ENCODE measurements at regions not wholly inside any gene's neighbourhood (a gene's known extent, or its start where the extent isn't known, plus 50 kb on each side); places are given as distances from the start of the nearest gene placed in this dataset.

DNA sequence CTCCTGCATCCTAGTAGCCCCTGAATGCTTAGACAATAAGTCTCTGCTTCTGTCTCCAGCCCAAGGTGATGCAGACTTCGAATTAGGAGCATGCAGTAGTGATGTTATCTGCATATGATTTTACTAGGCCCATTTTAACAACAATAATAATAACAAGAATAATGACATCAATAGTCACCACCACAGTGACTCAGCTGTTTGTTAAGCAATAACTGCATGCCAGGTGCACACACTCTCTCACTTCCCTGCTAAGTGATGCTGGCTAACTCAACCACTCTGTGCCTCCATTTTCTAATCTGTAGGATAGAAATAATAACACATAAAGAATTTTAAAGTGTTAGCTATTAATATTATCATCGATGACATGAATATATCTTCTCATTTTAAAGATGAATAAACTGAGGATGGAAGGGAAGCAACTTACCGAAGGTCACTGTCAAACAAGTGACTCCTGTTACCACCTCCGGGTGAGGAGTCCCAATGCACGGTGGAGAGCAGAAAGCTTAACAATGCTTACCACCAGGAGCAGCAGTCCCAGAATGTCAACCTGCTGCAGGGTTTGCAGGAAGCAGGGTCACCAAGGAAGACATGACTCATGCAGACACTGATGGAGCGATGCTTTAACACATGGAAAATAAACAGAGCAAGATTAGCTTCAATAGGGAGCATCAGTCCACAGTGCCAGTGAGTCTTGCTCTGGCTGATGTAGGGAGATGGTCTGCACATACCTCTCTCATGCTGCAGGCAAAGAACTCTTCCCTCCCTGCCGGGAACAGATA, 290.2 kb downstream of the SPATA17 start:
- DNase-seq (ENCODE audit: extremely low read depth in 1 of 11, low read depth in 9 of 11, low spot score in 4 of 11), result no peak

DNA sequence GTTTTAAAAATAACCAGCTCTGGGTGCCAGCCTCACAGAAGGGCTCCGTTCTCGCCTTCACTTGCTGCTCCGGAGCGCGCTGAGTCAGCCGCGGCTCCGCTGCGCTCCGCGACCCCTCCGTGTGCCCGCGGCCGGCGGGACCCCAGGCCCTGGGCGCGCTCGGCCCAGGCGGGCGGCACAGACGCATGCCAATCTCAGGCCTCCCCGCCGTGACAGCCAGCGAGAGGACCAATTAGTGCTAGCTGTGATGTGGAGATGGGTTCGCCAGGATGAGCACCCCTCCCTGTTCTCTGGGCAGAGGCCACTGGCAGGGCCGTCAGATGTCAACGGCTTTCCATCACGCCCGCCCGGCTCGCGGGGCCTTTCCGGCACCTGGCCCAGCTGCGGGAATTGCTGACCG, 293.8 kb downstream of the SPATA17 start:
- no peak for DNase-seq (ENCODE audit: extremely low read depth in 1 of 11, low read depth in 9 of 11, low spot score in 4 of 11)

DNA sequence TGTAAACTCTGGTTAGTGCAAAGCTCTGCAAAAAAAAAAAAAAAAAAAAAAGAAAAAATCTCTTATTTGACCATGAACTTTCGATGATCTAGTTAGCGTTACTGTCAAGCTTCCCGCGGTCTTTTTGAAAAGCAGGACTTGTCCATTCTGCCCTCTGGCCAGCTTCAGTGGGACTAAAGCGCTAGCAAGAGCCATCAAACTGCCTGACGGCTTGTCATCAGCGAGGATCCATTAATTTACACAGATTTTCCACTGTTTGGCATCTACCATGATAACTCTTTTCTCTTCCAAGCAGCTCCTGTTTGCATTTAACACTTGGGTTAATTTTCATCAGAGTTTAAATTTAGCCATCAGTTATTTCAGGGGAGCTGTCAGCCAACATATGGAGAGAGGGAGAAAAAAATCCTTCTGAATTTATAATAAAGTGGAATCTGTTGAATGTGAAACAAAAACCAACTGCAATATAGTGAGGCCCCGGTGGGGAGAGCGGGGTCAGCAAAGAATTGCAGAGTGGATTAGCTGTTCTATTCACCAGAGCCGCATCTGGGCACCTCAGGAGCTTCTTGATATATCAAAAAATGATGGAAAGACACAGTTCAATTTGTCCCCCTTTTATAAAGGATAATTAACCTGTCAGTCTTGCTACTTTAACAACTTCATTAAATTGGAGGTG, 298.2 kb downstream of the SPATA17 start:
- no peak for DNase-seq (ENCODE audit: extremely low read depth in 1 of 11, low read depth in 9 of 11, low spot score in 4 of 11)

DNA sequence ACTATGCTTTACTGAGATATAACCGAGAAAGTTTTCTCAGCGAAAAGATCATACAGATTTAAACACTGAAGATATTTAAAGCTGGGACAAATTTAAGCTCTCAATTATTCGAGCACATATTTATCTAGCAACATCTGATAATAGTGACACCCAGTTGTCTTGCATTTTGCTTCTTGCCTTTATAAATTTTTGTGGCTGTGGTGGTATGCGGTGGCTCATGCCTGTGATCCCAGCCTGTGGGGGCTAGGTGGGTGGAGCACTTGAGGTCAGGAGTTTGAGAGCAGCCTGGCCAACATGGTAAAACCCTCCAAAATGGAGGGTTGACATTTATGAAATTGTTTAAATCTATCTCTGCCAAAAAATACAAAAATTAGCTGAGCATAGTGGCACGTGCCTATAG, 312.2 kb downstream of the SPATA17 start:
- DNase-seq (ENCODE audit: extremely low read depth in 1 of 11, low read depth in 9 of 11, low spot score in 4 of 11), result no peak

DNA sequence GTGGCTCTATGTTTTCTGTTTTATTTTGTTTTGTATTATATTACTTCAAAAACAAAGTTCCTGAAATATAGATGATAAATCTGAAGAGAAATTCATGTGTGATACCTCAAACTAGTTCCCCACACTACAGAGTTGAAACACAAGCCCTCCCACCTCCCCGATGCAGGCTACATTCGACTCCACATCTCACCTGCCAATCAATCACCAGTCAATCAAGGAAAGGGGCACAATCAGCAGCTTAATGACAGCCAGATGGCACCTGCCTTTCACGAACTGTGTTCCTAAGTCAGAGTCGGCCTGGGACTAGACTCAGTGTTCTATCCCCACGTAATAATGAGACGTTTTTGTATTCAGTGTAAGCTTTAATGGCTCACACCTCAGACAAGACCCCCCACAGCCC, 313.4 kb downstream of the SPATA17 start:
- no peak for DNase-seq (ENCODE audit: extremely low read depth in 1 of 11, low read depth in 9 of 11, low spot score in 4 of 11)

DNA sequence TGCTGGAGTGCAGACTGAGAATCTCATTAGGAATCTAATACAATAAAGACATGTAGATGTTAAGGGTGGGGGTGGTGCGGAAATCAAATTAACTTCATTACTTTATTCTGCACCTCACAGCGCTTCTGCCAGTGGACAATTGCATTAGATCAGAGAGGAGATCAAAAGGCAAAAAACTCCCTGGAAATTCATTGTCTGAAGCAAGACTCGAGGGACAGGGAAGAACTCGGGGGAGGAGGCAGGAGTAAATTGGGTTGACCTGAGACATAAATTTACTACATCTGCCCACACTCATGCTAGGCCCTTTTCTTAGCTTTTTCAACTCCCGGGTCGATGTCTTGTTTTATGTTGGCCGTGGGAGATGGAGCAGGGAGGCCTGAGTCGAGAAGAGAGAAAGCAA, 315.4 kb downstream of the SPATA17 start:
- DNase-seq (ENCODE audit: extremely low read depth in 1 of 11, low read depth in 9 of 11, low spot score in 4 of 11), result peak in 6 of 11 donors; percentile 10 to 40 (median 35)

DNA sequence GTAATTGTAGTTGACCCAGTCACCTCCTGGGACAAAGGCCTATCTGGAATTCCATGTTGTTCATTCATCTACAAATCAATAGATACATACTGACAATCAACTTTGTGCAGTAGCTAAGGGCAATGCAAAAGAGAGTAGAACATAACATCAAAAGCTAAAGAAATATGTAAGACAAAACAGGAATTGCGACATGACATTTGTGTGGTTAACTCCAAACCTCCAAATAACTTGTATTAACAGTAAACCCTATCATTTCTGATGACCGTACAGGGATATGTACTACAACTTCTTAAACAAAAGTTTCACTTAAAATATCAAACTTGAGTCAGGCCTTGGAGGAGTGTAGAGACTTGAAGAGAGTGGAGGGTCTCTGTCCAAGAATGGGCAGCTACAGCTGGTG, 317.6 kb downstream of the SPATA17 start:
- DNase-seq (ENCODE audit: extremely low read depth in 1 of 11, low read depth in 9 of 11, low spot score in 4 of 11), result no peak

DNA sequence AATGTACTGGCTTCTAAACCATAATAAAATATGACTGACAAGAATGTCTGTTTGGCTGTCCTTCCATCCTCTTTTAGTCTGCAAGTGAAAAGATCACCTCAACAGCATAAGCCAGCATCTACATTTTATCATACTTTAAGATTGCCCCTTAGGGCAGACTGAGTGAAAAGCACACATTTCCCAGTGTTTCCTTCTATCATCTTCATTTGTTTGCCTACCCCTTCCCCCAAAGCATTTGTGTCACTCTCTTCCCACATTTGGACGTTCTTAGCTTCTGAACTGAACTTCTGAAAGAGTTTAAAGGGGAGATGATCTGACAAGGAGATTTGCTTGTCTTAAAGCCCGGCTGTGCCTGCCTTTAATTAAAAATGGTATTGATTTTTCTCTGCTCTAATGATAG, 322.2 kb downstream of the SPATA17 start:
- no peak for DNase-seq (ENCODE audit: extremely low read depth in 1 of 11, low read depth in 9 of 11, low spot score in 4 of 11)

DNA sequence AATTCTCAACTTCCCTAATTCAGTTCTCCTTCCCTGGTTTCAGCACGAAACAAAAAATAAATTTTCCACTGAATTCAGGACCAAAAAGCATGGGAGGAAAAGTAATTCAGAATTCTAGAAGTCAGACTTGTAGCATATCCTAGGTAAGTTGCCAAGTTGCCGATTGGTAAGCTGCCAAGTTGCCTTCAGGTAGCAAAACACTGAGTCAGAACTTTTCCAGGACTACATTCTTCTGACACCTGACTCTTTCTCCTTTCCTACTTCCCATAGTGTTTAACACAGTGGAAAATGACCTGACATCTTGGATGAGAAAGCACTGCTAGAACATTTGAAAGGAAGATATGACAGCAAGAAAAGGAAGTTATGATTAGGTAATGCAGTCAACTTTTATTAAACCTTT, 322.8 kb downstream of the SPATA17 start:
- no peak for DNase-seq (ENCODE audit: extremely low read depth in 1 of 11, low read depth in 9 of 11, low spot score in 4 of 11)

DNA sequence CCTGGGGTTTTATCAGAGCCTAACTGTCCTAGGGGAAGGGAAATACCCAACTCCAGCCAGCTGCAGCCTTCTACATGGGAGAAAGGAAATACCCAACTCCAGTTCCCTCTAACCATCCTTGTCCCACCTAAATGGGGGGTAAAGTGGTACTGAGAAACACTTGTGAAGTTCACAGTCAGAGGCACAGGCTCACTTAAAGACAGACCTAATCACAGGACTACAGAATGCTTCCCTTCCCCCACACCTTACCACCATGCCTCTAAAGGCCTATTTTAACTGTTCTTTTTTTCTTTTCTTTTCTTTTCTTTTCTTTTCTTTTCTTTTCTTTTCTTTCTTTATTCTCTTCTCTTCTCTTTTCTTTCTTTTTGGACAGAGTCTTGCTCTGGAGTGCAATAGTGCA, 324.6 kb downstream of the SPATA17 start:
- no peak for DNase-seq (ENCODE audit: extremely low read depth in 1 of 11, low read depth in 9 of 11, low spot score in 4 of 11)

DNA sequence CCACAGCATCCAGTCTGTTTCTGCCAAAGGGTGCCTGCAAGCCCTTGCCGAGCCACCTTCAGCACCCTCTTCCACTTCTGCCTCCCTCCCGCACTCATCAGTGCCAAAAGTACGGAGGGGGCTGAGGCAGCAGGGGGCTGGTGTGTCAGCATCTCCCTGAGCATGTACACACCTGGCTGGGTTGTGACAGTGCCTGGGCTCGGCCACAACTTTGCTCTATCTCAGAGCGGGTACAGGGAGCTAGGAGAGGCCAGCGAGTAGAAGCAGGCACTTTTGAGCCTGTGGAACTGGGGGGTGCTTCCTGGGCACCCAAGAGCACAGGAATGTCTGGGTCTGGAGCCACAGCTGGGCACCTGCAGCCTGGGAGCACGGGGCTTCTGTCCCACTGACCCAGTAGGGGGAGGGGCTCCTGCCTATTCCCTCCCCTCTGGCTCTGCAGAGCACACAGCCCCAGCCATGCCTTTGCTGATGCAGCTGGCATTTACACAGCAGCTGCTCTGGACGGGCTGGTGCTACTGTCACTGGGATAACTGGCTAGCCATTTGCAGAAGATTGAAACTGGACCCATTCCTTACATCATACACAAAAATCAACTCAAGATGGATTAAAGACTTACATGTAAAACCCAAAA, 319.8 kb upstream of the RRP15 start:
- DNase-seq (ENCODE audit: extremely low read depth in 1 of 11, low read depth in 9 of 11, low spot score in 4 of 11), result no peak

DNA sequence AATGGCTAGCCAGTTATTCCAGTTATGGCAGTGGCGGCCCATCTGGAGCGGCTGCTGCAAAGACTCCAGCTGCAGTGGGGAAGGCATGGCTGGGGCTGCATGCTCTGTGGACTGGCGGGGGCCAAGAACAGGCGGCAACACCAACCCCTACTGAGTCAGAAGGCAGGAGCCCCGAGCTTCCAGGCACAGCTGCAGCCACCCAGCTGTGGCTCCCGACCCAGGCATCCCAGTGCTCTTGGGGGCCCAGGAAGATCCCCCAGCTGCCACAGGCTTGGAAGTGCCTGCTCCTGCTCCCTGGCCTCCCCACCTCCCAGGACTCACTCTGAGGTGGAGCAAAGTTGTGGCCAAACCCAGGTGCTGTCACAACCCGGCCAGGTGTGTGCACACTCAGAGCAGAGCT, 317.0 kb upstream of the RRP15 start:
- DNase-seq (ENCODE audit: extremely low read depth in 1 of 11, low read depth in 9 of 11, low spot score in 4 of 11), result no peak

DNA sequence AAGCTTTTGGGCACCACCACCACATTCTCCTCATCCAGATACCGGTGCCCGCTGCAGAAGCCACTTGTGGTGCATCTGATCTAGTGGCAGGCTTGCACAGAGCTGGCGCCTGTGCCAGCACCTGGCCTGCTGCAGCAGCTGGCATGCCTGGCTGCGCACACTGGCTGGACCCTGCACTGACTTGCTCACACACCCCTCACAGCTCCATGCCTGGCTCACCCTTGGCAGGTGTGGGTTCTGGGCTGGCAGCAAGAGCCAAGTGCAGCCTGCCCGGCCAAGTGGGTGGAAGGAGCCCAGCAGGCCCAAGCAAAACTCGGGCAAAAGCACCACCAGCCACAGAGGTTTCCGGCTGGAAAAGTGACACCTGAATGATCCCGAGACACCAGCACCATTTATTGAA, 315.7 kb upstream of the RRP15 start:
- no peak for DNase-seq (ENCODE audit: extremely low read depth in 1 of 11, low read depth in 9 of 11, low spot score in 4 of 11)

DNA sequence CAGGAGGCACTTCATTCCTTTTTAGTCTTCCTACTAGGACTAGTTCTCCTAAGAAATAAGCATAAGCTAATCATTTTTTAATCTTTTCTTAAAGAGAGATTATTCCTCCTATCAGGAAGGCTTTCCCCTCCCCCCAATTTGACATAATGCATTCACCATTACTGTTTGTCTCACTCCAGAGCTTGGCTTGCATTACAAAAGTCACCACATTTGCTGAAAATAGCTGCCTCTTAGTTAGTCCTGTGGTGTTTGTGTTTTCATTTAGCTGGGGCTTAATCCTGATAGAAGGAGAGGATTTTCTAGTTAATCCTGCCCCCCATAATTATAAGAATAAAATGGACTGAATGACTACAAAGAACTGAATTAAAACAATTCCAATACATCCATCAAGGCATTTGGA, 307.1 kb upstream of the RRP15 start:
- DNase-seq (ENCODE audit: extremely low read depth in 1 of 11, low read depth in 9 of 11, low spot score in 4 of 11), result no peak

DNA sequence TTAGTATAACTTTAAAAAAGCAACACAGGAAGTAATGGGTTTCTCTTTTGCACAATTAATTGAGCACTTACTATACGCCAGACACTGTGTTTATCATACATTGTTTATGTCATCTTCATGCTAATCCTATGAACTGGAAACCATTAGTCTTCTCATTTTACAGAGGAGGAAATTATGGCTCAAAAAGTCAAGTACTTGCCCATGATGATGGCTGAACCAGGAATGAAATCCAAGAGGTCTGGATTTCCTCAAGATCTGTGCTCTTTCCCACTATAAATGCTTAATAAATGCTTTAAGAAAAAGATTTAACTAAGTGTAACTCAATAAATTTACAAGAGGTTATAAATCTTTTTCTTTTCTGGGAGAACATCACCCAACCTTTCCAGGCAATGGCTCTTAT, 303.7 kb upstream of the RRP15 start:
- no peak for DNase-seq (ENCODE audit: extremely low read depth in 1 of 11, low read depth in 9 of 11, low spot score in 4 of 11)

DNA sequence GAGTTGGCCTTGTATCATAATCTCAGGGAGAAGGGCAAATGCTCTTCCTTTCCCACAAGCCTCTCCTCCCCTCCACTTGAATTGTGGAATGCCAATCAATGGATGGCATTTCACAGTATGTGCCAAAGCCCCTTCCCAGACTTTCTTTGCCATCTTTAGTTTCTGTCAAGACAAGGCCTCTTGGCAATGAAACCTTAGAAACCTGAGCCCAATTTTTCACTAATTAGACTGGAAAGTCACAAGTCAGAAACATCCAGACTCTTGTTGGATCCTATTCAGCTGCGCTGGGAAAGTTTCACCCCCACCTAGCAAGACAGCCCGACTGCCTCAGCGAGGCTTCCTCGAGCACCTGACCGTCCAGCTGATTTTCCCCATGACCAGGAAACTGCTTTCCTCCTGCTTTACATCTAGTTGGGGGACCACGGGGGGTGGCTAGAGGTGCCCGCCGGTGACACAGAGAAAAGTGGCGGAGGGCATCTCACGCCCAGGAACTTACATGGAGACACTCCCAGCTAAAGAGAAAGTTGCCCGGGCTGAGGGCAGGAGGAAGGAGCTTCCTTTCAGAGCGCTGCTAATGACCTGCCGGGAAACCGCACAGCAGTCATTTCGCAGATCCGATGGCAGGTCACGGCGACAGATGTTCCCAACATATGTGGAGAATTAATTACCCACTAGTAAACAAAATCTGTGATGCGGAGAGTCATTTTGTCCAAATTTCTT, 302.6 kb upstream of the RRP15 start:
- DNase-seq (ENCODE audit: extremely low read depth in 1 of 11, low read depth in 9 of 11, low spot score in 4 of 11), result peak in 1 of 11 donors; percentile 12

DNA sequence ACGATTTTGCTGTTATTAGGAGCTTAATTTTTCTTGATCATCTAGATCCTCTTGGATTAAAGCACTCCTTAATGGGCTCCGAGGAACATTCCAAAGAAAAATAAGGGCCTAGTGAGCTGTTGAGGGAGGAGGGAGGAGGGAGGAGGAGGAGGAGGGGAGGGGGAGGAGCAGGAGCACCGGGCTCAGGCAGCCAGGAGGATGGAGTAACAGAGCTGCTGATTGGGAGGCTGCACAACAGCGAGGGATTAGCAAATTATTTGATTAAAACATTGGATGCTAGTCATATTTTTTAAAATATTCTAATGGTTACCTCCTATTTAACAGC, 302.1 kb upstream of the RRP15 start:
- no peak for DNase-seq (ENCODE audit: extremely low read depth in 1 of 11, low read depth in 9 of 11, low spot score in 4 of 11)

DNA sequence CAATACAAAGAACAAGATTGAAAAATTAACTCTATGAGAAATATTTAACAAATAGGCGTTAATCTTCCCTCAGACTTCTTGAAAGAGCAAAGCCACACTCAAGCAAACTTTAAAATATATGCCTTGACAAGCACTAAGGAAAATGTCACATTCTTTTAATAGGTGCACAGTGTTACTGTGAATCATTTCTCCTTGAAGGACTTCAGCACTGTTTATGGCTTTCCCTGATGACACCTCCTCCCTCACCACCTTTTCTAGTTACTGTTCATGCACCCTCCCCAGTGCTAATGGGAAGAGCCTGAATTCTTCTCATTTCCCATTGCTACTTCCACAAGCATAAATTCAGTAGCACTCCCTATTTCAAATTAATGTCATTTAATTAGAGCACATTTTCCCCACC, 299.5 kb upstream of the RRP15 start:
- no peak for DNase-seq (ENCODE audit: extremely low read depth in 1 of 11, low read depth in 9 of 11, low spot score in 4 of 11)

DNA sequence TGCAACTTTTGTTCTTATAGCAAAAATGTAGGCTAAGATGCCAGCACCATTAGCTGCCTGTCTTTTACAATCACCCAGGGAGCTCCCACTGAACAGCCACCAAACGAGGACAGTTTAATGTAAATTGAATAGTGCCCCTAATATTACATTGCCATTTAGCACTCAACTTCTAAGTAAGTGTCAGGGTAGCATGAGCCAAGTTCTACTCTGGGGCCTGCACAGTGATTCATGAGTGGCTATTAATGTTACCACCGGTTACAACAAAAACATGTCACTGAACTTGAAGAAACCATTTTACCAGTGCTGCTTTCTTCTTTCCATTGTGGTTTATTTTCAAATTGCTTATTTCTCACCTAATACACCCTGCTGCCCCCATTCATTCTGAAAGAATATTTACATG, 295.6 kb upstream of the RRP15 start:
- DNase-seq (ENCODE audit: extremely low read depth in 1 of 11, low read depth in 9 of 11, low spot score in 4 of 11), result no peak

DNA sequence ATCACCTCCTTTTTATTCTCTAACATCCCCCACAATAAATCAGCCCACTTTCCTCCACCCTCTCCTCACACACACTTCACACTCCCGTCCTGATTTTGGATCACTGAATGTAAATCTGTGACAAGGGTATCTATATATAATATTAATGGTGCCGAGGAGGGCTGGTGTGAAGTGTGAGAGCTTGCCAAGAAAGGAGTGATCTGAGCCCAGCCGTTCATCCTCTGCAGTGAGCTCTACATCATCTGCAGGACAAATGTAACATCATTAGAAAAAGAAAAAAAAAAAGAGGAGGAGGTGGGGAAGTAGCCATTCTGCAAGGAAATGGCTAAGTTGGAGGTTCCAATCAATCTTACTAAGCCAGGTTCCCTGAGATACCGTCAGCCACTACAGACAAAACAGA, 291.7 kb upstream of the RRP15 start:
- no peak for DNase-seq (ENCODE audit: extremely low read depth in 1 of 11, low read depth in 9 of 11, low spot score in 4 of 11)
